Lower lobe of right lung (tissue), 2 donors: ENCODE measurements at regions not wholly inside any gene's neighbourhood (a gene's known extent, or its start where the extent isn't known, plus 50 kb on each side); places are given as distances from the start of the nearest gene placed in this dataset.

Source experiments
- ATAC-seq, 2 donors: fragments of 200-7000 bp; cut with Tn5 transposase; one replicate each; pipeline ENCODE4 v1.9.1; 2020 to 2022; ENCODE audit warnings: mild to moderate bottlenecking in 2 of 2, moderate library complexity in 2 of 2
- DNase-seq: peaks from one replicate; pipeline ENCODE4 v3.0.0-alpha.2; 2020
- H3K27ac ChIP-seq: fragments of 200-600 bp; one replicate; pipeline ENCODE4 v1.8.0; 2022
- H3K27me3 ChIP-seq: fragments of 200-600 bp; one replicate; pipeline ENCODE4 v1.8.0; 2022; ENCODE audit warnings: low read depth
- H3K36me3 ChIP-seq: fragments of 200-600 bp; one replicate; pipeline ENCODE4 v1.8.0; 2022; ENCODE audit warnings: mild to moderate bottlenecking
- H3K4me1 ChIP-seq: fragments of 200-600 bp; one replicate; pipeline ENCODE4 v1.8.0; 2022
- H3K4me3 ChIP-seq: fragments of 200-600 bp; one replicate; pipeline ENCODE4 v1.8.0; 2022; ENCODE audit warnings: mild to moderate bottlenecking
- H3K9me3 ChIP-seq: fragments of 200-600 bp; one replicate; pipeline ENCODE4 v1.8.0; 2022
- CTCF ChIP-seq: fragments of 200-600 bp; IDR thresholded peaks from one replicate; pipeline ENCODE4 v1.8.0; 2022; ENCODE audit warnings: antibody characterized with exemption, mild to moderate bottlenecking
- intact Hi-C: fragments of 100-400 bp; cut with DNase I; formaldehyde crosslinking; loops from one replicate; pipeline ENCODE4 v1.11.0; 2022
- donor health status: DM: no; HTN: yes; CAD: no; lungs with severe emphysema.

GRCh38 chr6:104613416-104614001 is 246.2 kb downstream of the HACE1 start:
- DNase-seq, result no peak
- Histone ChIP-seq H3K4me1 (no peaks in the 10 kb centered on the region), H3K36me3 (no peaks in the 10 kb centered on the region), H3K27ac (no peak overlapping the region), H3K4me3 (no peak overlapping the region), H3K27me3 (no peaks in the 10 kb centered on the region), H3K9me3 (no peaks in the 10 kb centered on the region)
- no peak for TF ChIP-seq CTCF
- ATAC-seq, result no peak
- intact Hi-C loops, result no loop called here

- Histone ChIP-seq H3K27ac (no peak overlapping the region), H3K4me3 (no peak overlapping the region), H3K4me1 (no peaks in the 10 kb centered on the region), H3K27me3 (no peaks in the 10 kb centered on the region), H3K36me3 (no peaks in the 10 kb centered on the region), H3K9me3 (no peaks in the 10 kb centered on the region)
- intact Hi-C loops, result no loop called here
- TF ChIP-seq CTCF, result no peak
- ATAC-seq (no peak), DNase-seq (no peak)
These were observed 247.2 kb downstream of the HACE1 start for GRCh38 chr6:104612541-104612940.

DNA sequence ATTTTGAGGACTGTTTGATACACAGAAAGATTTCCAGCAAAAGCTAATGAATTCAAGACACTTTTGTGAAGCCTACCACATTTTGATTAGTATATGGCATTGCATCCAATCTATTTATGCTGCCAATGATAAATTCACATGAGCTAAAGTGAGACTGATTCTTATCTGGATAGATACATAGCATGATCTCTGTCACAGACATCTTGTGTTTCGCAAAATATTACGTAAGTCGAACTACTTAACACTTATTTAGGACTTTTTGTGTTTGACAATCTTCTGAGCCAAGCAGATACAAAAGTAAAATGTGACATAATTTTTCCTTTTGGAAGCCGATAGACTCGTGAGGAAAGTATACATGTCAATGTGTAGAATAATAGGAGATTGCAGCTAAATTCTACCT is 251.6 kb downstream of the HACE1 start:
- TF ChIP-seq CTCF, result no peak
- Histone ChIP-seq H3K9me3 (no peaks in the 10 kb centered on the region), H3K4me1 (no peaks in the 10 kb centered on the region), H3K36me3 (no peaks in the 10 kb centered on the region), H3K4me3 (no peak overlapping the region), H3K27me3 (no peaks in the 10 kb centered on the region), H3K27ac (no peak overlapping the region)
- DNase-seq (no peak), ATAC-seq (no peak)
- intact Hi-C loops, result no loop called here

DNA sequence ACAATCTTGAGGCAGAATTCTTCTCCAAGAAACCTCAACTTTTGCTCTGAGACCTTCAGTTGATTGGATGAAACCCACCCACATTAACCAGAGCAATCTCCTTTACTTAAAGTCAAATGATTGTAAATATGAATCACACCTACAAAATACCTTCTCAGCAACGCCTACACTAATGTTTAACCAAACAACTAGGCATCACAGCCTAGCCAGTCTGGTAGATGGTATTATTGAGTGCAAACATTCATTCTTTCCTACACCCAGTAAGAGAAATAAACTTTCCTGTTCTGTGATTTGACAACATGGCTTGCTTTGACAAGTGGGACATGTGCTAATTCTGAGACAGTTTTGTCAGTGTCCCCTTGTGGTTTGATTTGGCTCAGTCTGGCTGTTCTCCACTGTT is 252.2 kb downstream of the HACE1 start:
- no peak for TF ChIP-seq CTCF
- Histone ChIP-seq H3K27ac (no peak overlapping the region), H3K9me3 (no peaks in the 10 kb centered on the region), H3K4me1 (no peaks in the 10 kb centered on the region), H3K36me3 (no peaks in the 10 kb centered on the region), H3K4me3 (no peak overlapping the region), H3K27me3 (no peaks in the 10 kb centered on the region)
- intact Hi-C loops, result no loop called here
- DNase-seq (no peak), ATAC-seq (no peak)

DNA sequence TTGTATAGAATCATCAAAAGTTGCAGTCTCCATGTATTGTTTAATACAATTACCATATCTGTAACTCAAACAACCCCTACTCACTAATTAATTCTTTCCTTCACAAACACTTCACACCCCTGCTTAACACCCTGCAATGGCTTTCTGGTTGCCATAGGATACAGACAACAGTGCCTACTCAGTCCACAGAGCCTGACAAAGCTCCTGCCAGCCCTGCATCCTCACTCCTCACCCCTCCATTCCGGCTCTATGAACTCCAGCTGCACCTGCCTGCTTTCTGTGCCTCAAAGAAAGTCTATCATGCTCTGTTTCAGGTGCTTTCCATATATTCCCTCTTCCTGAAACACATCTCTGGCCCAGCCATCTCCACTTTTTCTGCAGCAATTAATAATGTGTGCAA is 253.4 kb downstream of the HACE1 start:
- H3K9me3 ChIP-seq, result no peaks in the 10 kb centered on the region
- no peak for TF ChIP-seq CTCF
- H3K4me3 ChIP-seq, result no peak overlapping the region
- H3K36me3 ChIP-seq, result no peaks in the 10 kb centered on the region
- ATAC-seq (no peak), DNase-seq (no peak)
- intact Hi-C loops, result no loop called here
- no peaks in the 10 kb centered on the region for H3K27me3 ChIP-seq
- H3K4me1 ChIP-seq, result peaks cover 8% of the 10 kb centered on the region
- H3K27ac ChIP-seq, result no peak overlapping the region

- ATAC-seq (no peak), DNase-seq (no peak)
- no peak for TF ChIP-seq CTCF
- Histone ChIP-seq H3K27me3 (no peaks in the 10 kb centered on the region), H3K4me3 (no peak overlapping the region), H3K27ac (no peak overlapping the region), H3K36me3 (no peaks in the 10 kb centered on the region), H3K4me1 (peaks cover 23% of the 10 kb centered on the region), H3K9me3 (no peaks in the 10 kb centered on the region)
- intact Hi-C loops, result no loop called here
These were observed 255.0 kb downstream of the HACE1 start for GRCh38 chr6:104604685-104605084.
